Anterior cingulate cortex (tissue), 58 donors: ENCODE measurements at regions not wholly inside any gene's neighbourhood (a gene's known extent, or its start where the extent isn't known, plus 50 kb on each side); places are given as distances from the start of the nearest gene placed in this dataset.
"Not testable (repeated sequence)": the region's sequence is repeated elsewhere in the genome, so short reads cannot be mapped to it uniquely, and the experiment has no call there.

Experiments used
- DNase-seq, 58 donors: peaks; one replicate each; lab custom pipeline; 2025; lab: John Stamatoyannopoulos, UW

DNA sequence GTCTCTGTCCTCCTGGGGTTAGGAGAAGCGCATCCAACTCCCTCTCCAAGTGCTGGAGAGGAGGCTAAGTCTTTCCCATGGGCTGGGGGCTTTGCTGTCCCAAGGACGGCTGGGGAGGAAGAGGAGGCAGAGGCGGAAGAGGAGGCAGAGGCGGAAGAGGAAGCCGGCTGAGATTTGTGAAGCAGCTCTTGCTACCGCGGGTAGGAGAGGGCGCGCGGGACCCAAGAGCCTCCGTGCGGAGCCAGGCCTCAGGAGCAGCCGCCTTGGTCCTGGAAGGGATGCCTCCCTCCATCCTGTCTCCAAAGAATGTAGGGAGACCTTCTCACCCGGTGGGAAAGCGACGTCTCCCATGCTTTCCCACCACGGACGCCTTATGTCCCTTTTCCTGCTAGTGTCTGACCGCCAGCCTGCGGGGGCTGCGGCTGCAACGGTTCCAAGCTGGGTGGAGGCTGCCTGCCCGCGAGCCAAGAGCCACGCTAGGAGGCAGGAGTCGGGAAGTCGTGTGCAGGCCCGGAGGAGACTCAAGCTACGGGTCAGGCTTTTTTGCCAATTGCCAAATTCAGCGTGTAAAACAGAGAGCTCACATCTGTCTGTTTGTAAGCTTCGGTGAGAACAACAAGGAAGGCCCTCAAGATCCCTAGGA, 320.3 kb downstream of the FAM72C start:
- DNase-seq = no peak

- DNase-seq = not testable (repeated sequence)
Observed at GRCh38 chr1:143644035-143644434, 327.8 kb downstream of the FAM72C start.

DNA sequence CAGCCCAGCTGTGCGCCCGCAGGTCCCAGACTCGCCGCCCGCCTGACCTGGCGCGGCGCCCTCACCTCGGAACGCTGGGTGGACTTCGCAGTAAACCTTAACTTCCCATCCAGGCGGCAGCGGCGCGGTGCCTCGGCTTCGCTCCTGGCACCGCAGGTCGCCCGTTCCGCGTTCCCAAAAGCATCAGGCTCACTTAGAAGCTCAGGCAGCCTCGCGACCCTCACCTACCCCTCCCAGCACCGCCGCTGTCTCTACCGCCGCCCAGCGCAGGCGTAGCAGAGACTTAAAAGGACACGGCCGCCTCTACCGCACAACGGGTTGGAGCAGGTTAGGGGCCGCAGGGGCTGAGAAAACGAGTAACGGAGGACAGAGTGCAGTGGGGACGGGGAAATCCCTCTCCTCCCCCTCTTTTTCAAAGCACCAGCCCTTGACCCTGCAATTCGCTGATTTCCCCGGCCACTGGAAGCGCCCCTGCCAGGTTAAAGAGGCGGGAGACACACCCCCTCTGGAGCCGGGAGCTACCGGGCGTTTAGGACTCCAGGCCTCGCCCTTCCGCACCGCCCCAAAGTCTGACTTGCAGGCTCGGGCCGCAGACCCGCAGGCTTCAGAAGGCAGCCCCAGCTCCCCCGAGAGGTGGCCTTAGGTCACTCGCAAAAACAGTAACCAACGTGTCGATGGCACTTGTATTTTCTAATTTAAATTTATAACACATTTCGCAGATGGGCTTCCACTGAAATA, 328.5 kb downstream of the FAM72C start:
- DNase-seq = no peak

- DNase-seq = no peak
Observed at GRCh38 chr1:143625886-143626285, 345.9 kb downstream of the FAM72C start.

- no peak for DNase-seq
Observed at GRCh38 chr1:143619851-143620250, 351.9 kb downstream of the FAM72C start.

- no peak for DNase-seq
Observed at GRCh38 chr1:143611159-143611558, 360.6 kb downstream of the FAM72C start.

DNA sequence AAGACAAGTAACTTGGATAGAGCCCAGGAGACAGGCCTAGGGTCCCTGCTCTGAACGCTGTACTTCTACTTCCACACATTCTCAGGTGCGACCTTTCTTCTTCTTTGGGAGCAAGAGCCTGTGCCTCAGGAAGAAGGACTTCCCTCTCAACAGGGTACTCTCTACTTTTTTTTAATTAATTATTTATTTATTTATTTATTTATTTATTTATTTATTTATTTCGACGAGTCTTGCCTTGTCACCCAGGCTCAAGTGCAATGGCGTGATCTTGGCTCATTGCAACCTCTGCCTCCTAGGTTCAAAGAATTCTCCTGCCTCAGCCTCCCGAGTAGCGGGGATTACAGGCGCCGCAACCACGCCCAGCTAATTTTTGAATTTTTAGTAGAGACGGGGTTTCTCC, 361.6 kb downstream of the FAM72C start:
- DNase-seq = no peak

- no peak for DNase-seq
Observed at GRCh38 chr1:143604887-143605286, 366.9 kb downstream of the FAM72C start.

DNA sequence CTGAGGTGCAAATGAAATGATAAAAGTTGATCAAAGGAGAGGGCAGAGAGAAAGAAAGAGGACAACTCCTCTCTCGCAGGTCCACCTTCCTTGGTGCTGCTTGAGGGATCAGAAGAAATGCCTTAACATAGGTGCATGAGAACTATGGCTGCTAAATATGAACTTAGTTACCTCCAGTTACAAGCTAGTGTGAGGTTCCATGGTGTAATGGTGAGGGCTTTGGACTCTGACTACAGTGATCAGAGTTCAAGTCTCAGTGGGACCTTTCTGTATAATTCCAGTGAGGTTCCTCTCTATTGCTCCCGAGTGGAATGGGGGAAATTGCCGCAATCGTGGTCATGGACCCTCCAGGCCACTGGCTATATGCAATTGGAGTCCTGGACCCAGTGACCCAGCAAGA, 387.3 kb downstream of the FAM72C start:
- no peak for DNase-seq

- DNase-seq = no peak
Observed at GRCh38 chr1:143574891-143575520, 396.8 kb downstream of the FAM72C start.

- not testable (repeated sequence) for DNase-seq
Observed at GRCh38 chr1:143572661-143573060, 399.1 kb downstream of the FAM72C start.

DNA sequence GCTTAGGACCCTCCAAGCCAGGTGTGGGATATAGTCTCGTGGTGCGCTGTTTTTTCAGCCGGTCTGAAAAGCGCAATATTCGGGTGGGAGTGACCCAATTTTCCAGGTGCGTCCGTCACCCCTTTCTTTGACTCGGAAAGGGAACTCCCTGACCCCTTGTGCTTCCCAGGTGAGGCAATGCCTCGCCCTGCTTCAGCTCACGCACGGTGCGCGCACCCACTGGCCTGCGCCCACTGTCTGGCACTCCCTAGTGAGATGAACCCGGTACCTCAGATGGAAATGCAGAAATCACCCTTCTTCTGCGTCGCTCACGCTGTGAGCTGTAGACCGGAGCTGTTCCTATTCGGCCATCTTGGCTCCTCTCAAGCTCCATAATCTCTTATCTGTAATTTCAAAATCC, 408.0 kb downstream of the FAM72C start:
- not testable (repeated sequence) for DNase-seq

- DNase-seq = no peak
Observed at GRCh38 chr1:143553627-143554026, 418.2 kb downstream of the FAM72C start.

DNA sequence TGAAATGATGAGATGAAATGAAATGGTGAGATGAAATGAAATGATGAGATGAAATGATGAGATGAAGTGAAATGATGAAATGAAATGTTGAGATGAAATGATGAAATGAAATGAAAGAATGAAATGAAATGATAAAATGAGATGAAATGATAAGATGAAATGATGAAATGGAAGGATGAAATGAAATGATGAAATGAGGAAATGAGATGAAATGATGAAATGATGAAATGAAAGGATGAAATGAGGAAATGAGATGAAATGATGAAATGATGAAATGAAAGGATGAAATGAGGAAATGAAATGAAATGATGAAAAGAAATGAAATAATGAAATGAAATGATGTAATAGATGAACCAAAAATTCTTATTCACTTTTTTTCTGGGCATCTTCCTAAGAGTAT, 467.1 kb downstream of the FAM72C start:
- DNase-seq = not testable (repeated sequence)

GRCh38 chr1:143504080-143504479, 467.7 kb downstream of the FAM72C start:
- not testable (repeated sequence) for DNase-seq

GRCh38 chr1:143503048-143503447, 468.7 kb downstream of the FAM72C start:
- not testable (repeated sequence) for DNase-seq

GRCh38 chr1:143502038-143502437, 469.7 kb downstream of the FAM72C start:
- DNase-seq = not testable (repeated sequence)

DNA sequence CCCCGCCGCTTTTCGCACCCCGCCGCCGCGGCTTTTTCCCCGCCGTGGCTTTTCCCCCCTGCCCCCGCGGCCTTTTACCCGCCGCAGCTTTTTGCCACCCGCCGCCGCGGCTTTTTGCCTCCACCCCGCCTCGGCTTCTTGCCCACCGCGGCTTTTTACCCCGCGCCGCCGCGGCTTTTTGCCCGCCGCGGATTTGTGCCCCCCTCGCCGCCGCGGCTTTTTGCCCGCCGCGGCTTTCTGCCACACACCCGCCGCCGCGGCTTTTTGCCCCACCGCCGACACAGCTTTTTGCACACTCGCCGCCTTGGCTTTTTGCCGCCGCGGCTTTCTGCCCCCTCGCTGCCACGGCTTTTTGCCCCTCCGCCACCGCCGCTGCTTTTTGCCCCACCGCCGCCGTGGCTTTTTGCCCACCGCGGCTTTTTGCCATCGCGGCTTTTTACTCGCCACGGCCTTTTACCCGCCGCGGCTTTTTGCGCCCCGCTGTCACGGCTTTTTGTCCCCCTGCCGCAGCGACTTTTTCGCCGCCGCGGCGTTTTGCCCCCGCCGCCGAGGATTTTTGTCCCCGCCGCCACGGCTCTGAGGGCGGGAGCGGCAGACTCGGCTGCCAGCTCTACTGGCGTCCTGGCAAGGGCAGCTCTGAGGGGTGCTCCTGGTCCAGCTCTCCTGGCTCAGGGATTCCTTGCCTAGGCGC, 473.6 kb downstream of the FAM72C start:
- DNase-seq = not testable (repeated sequence)

DNA sequence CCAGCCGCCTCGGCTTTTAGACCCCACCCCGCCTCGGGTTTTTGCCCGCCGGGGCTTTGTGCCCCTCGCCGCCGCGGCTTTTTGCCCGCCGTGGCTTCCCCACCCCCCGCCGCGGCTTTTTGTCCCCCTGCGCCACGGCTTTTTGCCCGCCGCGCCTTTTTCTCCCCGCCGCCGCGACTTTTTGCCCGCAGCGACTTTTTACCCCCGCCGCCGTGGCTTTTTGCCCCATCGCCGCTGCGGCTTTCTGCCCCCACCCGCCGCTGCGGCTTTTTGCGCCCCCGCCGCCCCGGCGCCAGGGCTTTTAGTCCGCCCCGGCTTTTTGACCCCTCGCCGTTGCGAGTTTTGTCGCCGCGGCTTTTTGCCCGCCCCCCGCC, 474.4 kb downstream of the FAM72C start:
- DNase-seq = no peak

DNA sequence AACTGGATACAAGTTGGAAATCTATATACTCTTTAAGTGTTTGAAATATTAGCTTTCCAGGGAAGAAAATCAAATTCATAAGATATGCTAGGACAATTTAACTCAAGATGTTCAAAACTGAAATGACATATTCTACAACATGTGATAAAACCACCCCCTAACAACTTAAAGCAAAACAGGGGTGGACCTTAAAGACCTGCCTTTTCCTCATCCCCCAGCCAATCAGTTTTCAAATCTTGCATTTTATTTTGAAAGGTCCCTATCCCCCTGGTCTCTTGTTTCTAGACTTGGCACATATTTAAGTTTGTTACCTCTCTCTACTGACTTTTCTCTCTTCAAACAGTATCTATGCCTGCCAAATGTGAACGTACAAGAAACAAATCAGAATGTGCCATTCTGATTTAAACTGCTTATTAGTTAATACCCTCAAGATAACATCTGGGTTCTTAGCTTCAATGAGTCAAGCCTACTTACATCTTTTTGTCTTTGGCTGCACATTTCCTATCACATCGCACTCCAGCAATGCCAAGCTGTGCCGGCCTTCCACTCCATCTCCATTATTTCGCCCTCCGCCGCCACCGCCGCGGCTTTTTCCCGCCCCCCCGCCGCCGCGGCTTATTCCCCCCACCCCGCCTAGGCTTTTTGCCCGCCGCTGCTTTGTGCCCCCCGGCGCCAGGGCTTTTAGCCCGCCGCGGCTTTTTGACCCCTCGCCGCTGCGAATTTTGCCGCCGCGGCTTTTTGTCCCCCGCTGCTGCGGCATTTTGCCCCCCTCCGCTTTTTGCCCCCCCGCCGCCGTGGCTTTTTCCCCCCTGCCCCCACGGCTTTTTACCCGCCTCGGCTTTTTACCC, 475.0 kb downstream of the FAM72C start:
- not testable (repeated sequence) for DNase-seq
